ENCODE measurements at regions not wholly inside any gene's neighbourhood (a gene's known extent, or its start where the extent isn't known, plus 50 kb on each side); places are given as distances from the start of the nearest gene placed in this dataset.

- TF ChIP-seq, protein P1, sequence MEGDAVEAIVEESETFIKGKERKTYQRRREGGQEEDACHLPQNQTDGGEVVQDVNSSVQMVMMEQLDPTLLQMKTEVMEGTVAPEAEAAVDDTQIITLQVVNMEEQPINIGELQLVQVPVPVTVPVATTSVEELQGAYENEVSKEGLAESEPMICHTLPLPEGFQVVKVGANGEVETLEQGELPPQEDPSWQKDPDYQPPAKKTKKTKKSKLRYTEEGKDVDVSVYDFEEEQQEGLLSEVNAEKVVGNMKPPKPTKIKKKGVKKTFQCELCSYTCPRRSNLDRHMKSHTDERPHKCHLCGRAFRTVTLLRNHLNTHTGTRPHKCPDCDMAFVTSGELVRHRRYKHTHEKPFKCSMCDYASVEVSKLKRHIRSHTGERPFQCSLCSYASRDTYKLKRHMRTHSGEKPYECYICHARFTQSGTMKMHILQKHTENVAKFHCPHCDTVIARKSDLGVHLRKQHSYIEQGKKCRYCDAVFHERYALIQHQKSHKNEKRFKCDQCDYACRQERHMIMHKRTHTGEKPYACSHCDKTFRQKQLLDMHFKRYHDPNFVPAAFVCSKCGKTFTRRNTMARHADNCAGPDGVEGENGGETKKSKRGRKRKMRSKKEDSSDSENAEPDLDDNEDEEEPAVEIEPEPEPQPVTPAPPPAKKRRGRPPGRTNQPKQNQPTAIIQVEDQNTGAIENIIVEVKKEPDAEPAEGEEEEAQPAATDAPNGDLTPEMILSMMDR (IDR thresholded peaks at IDR 0.05; ENCODE audit: low read length), result no peak
- TF ChIP-seq EZH2 (IDR thresholded peaks at IDR 0.05; ENCODE audit: borderline replicate concordance, low read length), result no peak
- H3K27ac ChIP-seq (ENCODE audit: low read depth, low read length, poor library complexity, severe bottlenecking), result no peak overlapping the region
Observed at GRCh38 chr12:87779016-87779415, 250.2 kb downstream of the C12orf50 start.

GRCh38 chr12:87778065-87778464, 251.1 kb downstream of the C12orf50 start:
- no peaks in the 10 kb centered on the region for H3K27me3 ChIP-seq (ENCODE audit: insufficient read depth, low read length)
- no peaks in the 10 kb centered on the region for H3K9me3 ChIP-seq (ENCODE audit: low read length)
- no peak for TF ChIP-seq EZH2 (IDR thresholded peaks at IDR 0.05; ENCODE audit: borderline replicate concordance, low read length)
- TF ChIP-seq, protein P1 (IDR thresholded peaks at IDR 0.05; ENCODE audit: low read length), result no peak
- H2AFZ ChIP-seq (ENCODE audit: low read length), result no peak overlapping the region
- no peaks in the 10 kb centered on the region for H3K79me2 ChIP-seq (ENCODE audit: insufficient read depth, low read length)
- no peaks in the 10 kb centered on the region for H3F3A ChIP-seq (ENCODE audit: insufficient read depth, low read length)
- H3K4me1 ChIP-seq (ENCODE audit: insufficient read depth, low read length, severe bottlenecking), result no peaks in the 10 kb centered on the region
- no peaks in the 10 kb centered on the region for H3K36me3 ChIP-seq (ENCODE audit: insufficient read depth, low read length)
- no peak overlapping the region for H3K27ac ChIP-seq (ENCODE audit: low read depth, low read length, poor library complexity, severe bottlenecking)
- no peak overlapping the region for H3K4me3 ChIP-seq (ENCODE audit: low read depth, low read length, poor library complexity, severe bottlenecking)
- no peak overlapping the region for H3K4me2 ChIP-seq (ENCODE audit: low read length)
- H3K9ac ChIP-seq (ENCODE audit: low read length), result no peak overlapping the region
- H4K20me1 ChIP-seq (ENCODE audit: insufficient read depth, low read length), result no peaks in the 10 kb centered on the region
- no peaks in the 10 kb centered on the region for H3K9me2 ChIP-seq (ENCODE audit: low read depth, low read length)

More at GRCh38 chr12:87779016-87779415, 250.2 kb downstream of the C12orf50 start:
- Histone ChIP-seq H3K27me3 (ENCODE audit: insufficient read depth, low read length) (no peaks in the 10 kb centered on the region), H3K4me2 (ENCODE audit: low read length) (no peak overlapping the region), H3K4me3 (ENCODE audit: low read depth, low read length, poor library complexity, severe bottlenecking) (no peak overlapping the region), H3K9ac (ENCODE audit: low read length) (no peak overlapping the region), H3K9me3 (ENCODE audit: low read length) (no peaks in the 10 kb centered on the region), H3K36me3 (ENCODE audit: insufficient read depth, low read length) (no peaks in the 10 kb centered on the region), H3F3A (ENCODE audit: insufficient read depth, low read length) (no peaks in the 10 kb centered on the region), H4K20me1 (ENCODE audit: insufficient read depth, low read length) (no peaks in the 10 kb centered on the region), H3K79me2 (ENCODE audit: insufficient read depth, low read length) (no peaks in the 10 kb centered on the region), H2AFZ (ENCODE audit: low read length) (no peak overlapping the region), H3K9me2 (ENCODE audit: low read depth, low read length) (no peaks in the 10 kb centered on the region), H3K4me1 (ENCODE audit: insufficient read depth, low read length, severe bottlenecking) (no peaks in the 10 kb centered on the region)

GRCh38 chr12:87775784-87776183, 253.4 kb downstream of the C12orf50 start:
- H3K27me3 ChIP-seq (ENCODE audit: insufficient read depth, low read length), result no peaks in the 10 kb centered on the region
- H3K36me3 ChIP-seq (ENCODE audit: insufficient read depth, low read length), result no peaks in the 10 kb centered on the region
- no peak overlapping the region for H3K4me2 ChIP-seq (ENCODE audit: low read length)
- no peaks in the 10 kb centered on the region for H3K9me2 ChIP-seq (ENCODE audit: low read depth, low read length)
- H2AFZ ChIP-seq (ENCODE audit: low read length), result no peak overlapping the region
- H3F3A ChIP-seq (ENCODE audit: insufficient read depth, low read length), result no peaks in the 10 kb centered on the region
- TF ChIP-seq EZH2 (IDR thresholded peaks at IDR 0.05; ENCODE audit: borderline replicate concordance, low read length), result no peak
- TF ChIP-seq, protein P1 (IDR thresholded peaks at IDR 0.05; ENCODE audit: low read length), result no peak
- no peaks in the 10 kb centered on the region for H3K4me1 ChIP-seq (ENCODE audit: insufficient read depth, low read length, severe bottlenecking)
- H3K79me2 ChIP-seq (ENCODE audit: insufficient read depth, low read length), result no peaks in the 10 kb centered on the region
- H3K27ac ChIP-seq (ENCODE audit: low read depth, low read length, poor library complexity, severe bottlenecking), result no peak overlapping the region
- no peaks in the 10 kb centered on the region for H4K20me1 ChIP-seq (ENCODE audit: insufficient read depth, low read length)
- no peak overlapping the region for H3K4me3 ChIP-seq (ENCODE audit: low read depth, low read length, poor library complexity, severe bottlenecking)
- no peaks in the 10 kb centered on the region for H3K9me3 ChIP-seq (ENCODE audit: low read length)
- no peak overlapping the region for H3K9ac ChIP-seq (ENCODE audit: low read length)

All from OCI-LY1 (cell line).